ENCODE measurements at regions not wholly inside any gene's neighbourhood (a gene's known extent, or its start where the extent isn't known, plus 50 kb on each side); places are given as distances from the start of the nearest gene placed in this dataset.

- Histone ChIP-seq H3K36me3 (ENCODE audit: insufficient read depth, low read length) (no peaks in the 10 kb centered on the region), H3K4me2 (ENCODE audit: insufficient read depth, low read length) (no peak overlapping the region), H2AFZ (ENCODE audit: low read depth, low read length) (no peak overlapping the region), H3K27ac (ENCODE audit: low read length) (no peak overlapping the region), H3K9ac (ENCODE audit: low read depth, low read length) (no peak overlapping the region), H4K20me1 (ENCODE audit: insufficient read depth, low read length) (no peaks in the 10 kb centered on the region), H3K9me3 (ENCODE audit: insufficient read depth, low read length, severe bottlenecking) (no peaks in the 10 kb centered on the region), H3K27me3 (ENCODE audit: insufficient read depth, low read length, poor library complexity) (no peaks in the 10 kb centered on the region), H3K4me1 (ENCODE audit: insufficient read depth, low read length) (no peaks in the 10 kb centered on the region), H3K79me2 (ENCODE audit: insufficient read depth, low read length) (no peaks in the 10 kb centered on the region), H3K4me3 (ENCODE audit: low read depth in 1 of 2, low read length in 2 of 2) (no peak overlapping the region)
- ATAC-seq (ENCODE audit: insufficient read depth, low read depth) (no peak), DNase-seq (no peak)
- TF ChIP-seq EZH2 (IDR thresholded peaks at IDR 0.05; ENCODE audit: borderline replicate concordance, low read depth, low read length, severe bottlenecking) (no peak), CTCF (IDR thresholded peaks at IDR 0.05; ENCODE audit: borderline replicate concordance, extremely low read depth, low read length, poor library complexity, severe bottlenecking) (no peak)
Observed at GRCh38 chr1:58340185-58340584, 206.3 kb downstream of the OMA1 start.

- no peak overlapping the region for H3K4me2 ChIP-seq (ENCODE audit: insufficient read depth, low read length)
- H4K20me1 ChIP-seq (ENCODE audit: insufficient read depth, low read length), result no peaks in the 10 kb centered on the region
- no peaks in the 10 kb centered on the region for H3K36me3 ChIP-seq (ENCODE audit: insufficient read depth, low read length)
- H3K9me3 ChIP-seq (ENCODE audit: insufficient read depth, low read length, severe bottlenecking), result no peaks in the 10 kb centered on the region
- no peaks in the 10 kb centered on the region for H3K27me3 ChIP-seq (ENCODE audit: insufficient read depth, low read length, poor library complexity)
- no peak overlapping the region for H3K27ac ChIP-seq (ENCODE audit: low read length)
- ATAC-seq (ENCODE audit: insufficient read depth, low read depth), result no peak
- DNase-seq, result no peak
- H3K4me1 ChIP-seq (ENCODE audit: insufficient read depth, low read length), result no peaks in the 10 kb centered on the region
- no peak overlapping the region for H3K9ac ChIP-seq (ENCODE audit: low read depth, low read length)
- no peaks in the 10 kb centered on the region for H3K79me2 ChIP-seq (ENCODE audit: insufficient read depth, low read length)
- no peak overlapping the region for H2AFZ ChIP-seq (ENCODE audit: low read depth, low read length)
- H3K4me3 ChIP-seq (ENCODE audit: low read depth in 1 of 2, low read length in 2 of 2), result no peak overlapping the region
- TF ChIP-seq EZH2 (IDR thresholded peaks at IDR 0.05; ENCODE audit: borderline replicate concordance, low read depth, low read length, severe bottlenecking) (no peak), CTCF (IDR thresholded peaks at IDR 0.05; ENCODE audit: borderline replicate concordance, extremely low read depth, low read length, poor library complexity, severe bottlenecking) (no peak)
Observed at GRCh38 chr1:58338081-58338480, 208.4 kb downstream of the OMA1 start.

GRCh38 chr1:58333511-58333910 lies 213.0 kb downstream of the OMA1 start:
- H3K27me3 ChIP-seq (ENCODE audit: insufficient read depth, low read length, poor library complexity), result no peaks in the 10 kb centered on the region
- H3K4me3 ChIP-seq (ENCODE audit: low read depth in 1 of 2, low read length in 2 of 2), result no peak overlapping the region
- H3K9ac ChIP-seq (ENCODE audit: low read depth, low read length), result no peak overlapping the region
- H2AFZ ChIP-seq (ENCODE audit: low read depth, low read length), result no peak overlapping the region
- no peak for TF ChIP-seq CTCF (IDR thresholded peaks at IDR 0.05; ENCODE audit: borderline replicate concordance, extremely low read depth, low read length, poor library complexity, severe bottlenecking)
- no peak for TF ChIP-seq EZH2 (IDR thresholded peaks at IDR 0.05; ENCODE audit: borderline replicate concordance, low read depth, low read length, severe bottlenecking)
- no peaks in the 10 kb centered on the region for H3K79me2 ChIP-seq (ENCODE audit: insufficient read depth, low read length)
- no peak for DNase-seq
- no peaks in the 10 kb centered on the region for H3K9me3 ChIP-seq (ENCODE audit: insufficient read depth, low read length, severe bottlenecking)
- no peaks in the 10 kb centered on the region for H3K36me3 ChIP-seq (ENCODE audit: insufficient read depth, low read length)
- ATAC-seq (ENCODE audit: insufficient read depth, low read depth), result no peak
- no peak overlapping the region for H3K4me2 ChIP-seq (ENCODE audit: insufficient read depth, low read length)
- no peaks in the 10 kb centered on the region for H4K20me1 ChIP-seq (ENCODE audit: insufficient read depth, low read length)
- no peaks in the 10 kb centered on the region for H3K4me1 ChIP-seq (ENCODE audit: insufficient read depth, low read length)
- no peak overlapping the region for H3K27ac ChIP-seq (ENCODE audit: low read length)

GRCh38 chr1:58331156-58331555 lies 215.4 kb downstream of the OMA1 start:
- no peak for DNase-seq

More at GRCh38 chr1:58331156-58331555, 215.4 kb downstream of the OMA1 start:
- Histone ChIP-seq H3K4me1 (ENCODE audit: insufficient read depth, low read length) (no peaks in the 10 kb centered on the region), H2AFZ (ENCODE audit: low read depth, low read length) (no peak overlapping the region), H3K27me3 (ENCODE audit: insufficient read depth, low read length, poor library complexity) (no peaks in the 10 kb centered on the region), H3K9me3 (ENCODE audit: insufficient read depth, low read length, severe bottlenecking) (no peaks in the 10 kb centered on the region), H3K79me2 (ENCODE audit: insufficient read depth, low read length) (no peaks in the 10 kb centered on the region), H3K4me2 (ENCODE audit: insufficient read depth, low read length) (no peak overlapping the region), H3K27ac (ENCODE audit: low read length) (no peak overlapping the region), H3K36me3 (ENCODE audit: insufficient read depth, low read length) (no peaks in the 10 kb centered on the region), H4K20me1 (ENCODE audit: insufficient read depth, low read length) (no peaks in the 10 kb centered on the region), H3K4me3 (ENCODE audit: low read depth in 1 of 2, low read length in 2 of 2) (no peak overlapping the region), H3K9ac (ENCODE audit: low read depth, low read length) (no peak overlapping the region)
- no peak for TF ChIP-seq CTCF (IDR thresholded peaks at IDR 0.05; ENCODE audit: borderline replicate concordance, extremely low read depth, low read length, poor library complexity, severe bottlenecking)
- TF ChIP-seq EZH2 (IDR thresholded peaks at IDR 0.05; ENCODE audit: borderline replicate concordance, low read depth, low read length, severe bottlenecking), result no peak
- no peak for ATAC-seq (ENCODE audit: insufficient read depth, low read depth)

Measured in DND-41 (cell line).